ENCODE measurements at regions not wholly inside any gene's neighbourhood (a gene's known extent, or its start where the extent isn't known, plus 50 kb on each side); places are given as distances from the start of the nearest gene placed in this dataset.

- DNase-seq: no peak
These were observed 246.9 kb upstream of the TANK start for GRCh38 chr2:160913323-160913722.

GRCh38 chr2:160914217-160914616 is 246.0 kb upstream of the TANK start:
- no peak for DNase-seq

- no peak for DNase-seq
These were observed 243.9 kb upstream of the TANK start for GRCh38 chr2:160916300-160916699.

- DNase-seq: no peak
These were observed 242.4 kb upstream of the TANK start for GRCh38 chr2:160917850-160918249.

GRCh38 chr2:160918258-160918657 is 242.0 kb upstream of the TANK start:
- DNase-seq: no peak

GRCh38 chr2:160918906-160919503 is 241.2 kb upstream of the TANK start:
- peak in 20 of 51 donors; percentile 0 to 33 (median 6) for DNase-seq

GRCh38 chr2:160920061-160920460 is 240.2 kb upstream of the TANK start:
- no peak for DNase-seq

- no peak for DNase-seq
These were observed 239.4 kb upstream of the TANK start for GRCh38 chr2:160920791-160921303.

GRCh38 chr2:160921386-160921964 is 238.8 kb upstream of the TANK start:
- DNase-seq: no peak

GRCh38 chr2:160924936-160925353 is 235.3 kb upstream of the TANK start:
- no peak for DNase-seq

GRCh38 chr2:160925956-160926355 is 234.3 kb upstream of the TANK start:
- no peak for DNase-seq

GRCh38 chr2:160927324-160927723 is 232.9 kb upstream of the TANK start:
- DNase-seq: no peak

- no peak for DNase-seq
These were observed 231.3 kb upstream of the TANK start for GRCh38 chr2:160928854-160929301.

GRCh38 chr2:160931531-160931930 is 228.7 kb upstream of the TANK start:
- no peak for DNase-seq

GRCh38 chr2:160932960-160933359 is 227.3 kb upstream of the TANK start:
- no peak for DNase-seq

- DNase-seq: no peak
These were observed 226.0 kb upstream of the TANK start for GRCh38 chr2:160934263-160934662.

GRCh38 chr2:160934991-160935390 is 225.2 kb upstream of the TANK start:
- no peak for DNase-seq

GRCh38 chr2:160936044-160936806 is 224.0 kb upstream of the TANK start:
- no peak for DNase-seq

GRCh38 chr2:160940271-160940670 is 220.0 kb upstream of the TANK start:
- no peak for DNase-seq

GRCh38 chr2:160940699-160941098 is 219.5 kb upstream of the TANK start:
- no peak for DNase-seq

- DNase-seq: no peak
These were observed 218.9 kb upstream of the TANK start for GRCh38 chr2:160941290-160941846.

GRCh38 chr2:160942476-160943142 is 217.6 kb upstream of the TANK start:
- DNase-seq: no peak

Data from hypothalamus (tissue), 51 donors.